B cell (primary cell): ENCODE measurements at regions not wholly inside any gene's neighbourhood (a gene's known extent, or its start where the extent isn't known, plus 50 kb on each side); places are given as distances from the start of the nearest gene placed in this dataset.

ENCODE experiments used
- CTCF ChIP-seq: fragments of 200-600 bp; IDR thresholded peaks from one replicate; pipeline ENCODE4 v1.8.0; 2022; ENCODE audit warnings: antibody characterized with exemption, mild to moderate bottlenecking
- EZH2 ChIP-seq: IDR thresholded peaks from 2 replicates; pipeline ENCODE4 v1.6.1; 2012; ENCODE audit warnings: borderline replicate concordance, low read depth, mild to moderate bottlenecking, moderate library complexity, low read length; ENCODE audit not compliant: insufficient read depth, poor library complexity, severe bottlenecking

- TF ChIP-seq CTCF (no peak), EZH2 (no peak)
Measured at GRCh38 chr18:49673281-49673680, 111.4 kb downstream of the LIPG start.
